Activated naive CD8-positive, alpha-beta T cell treated with anti-CD3 and anti-CD28 coated beads, Interleukin-2, amount 10 ng/mL, durations not matched to agents 7 days and 5 days (primary cell): ENCODE measurements at regions not wholly inside any gene's neighbourhood (a gene's known extent, or its start where the extent isn't known, plus 50 kb on each side); places are given as distances from the start of the nearest gene placed in this dataset.

ENCODE experiments used
- ATAC-seq: fragments of 150-1000 bp; cut with Tn5 transposase; one replicate; pipeline ENCODE4 v1.10.0; 2021; ENCODE audit warnings: low read depth, moderate library complexity
- POLR2A ChIA-PET: fragments of 350-600 bp; sonication (Branson Sonifier 250); formaldehyde crosslinking; loops from one replicate; lab custom pipeline; 2021; ENCODE audit warnings: antibody characterized with exemption; lab: Charles Lee
- DNase-seq: peaks from one replicate; pipeline ENCODE4 v3.0.0; 2021
- H3K27ac Mint-ChIP-seq: one replicate; pipeline ENCODE4 v1.8.0; 2022; ENCODE audit warnings: mild to moderate bottlenecking, mixed read lengths
- H3K27me3 Mint-ChIP-seq: one replicate; pipeline ENCODE4 v1.8.0; 2022; ENCODE audit warnings: mild to moderate bottlenecking, moderate library complexity, mixed read lengths
- H3K36me3 Mint-ChIP-seq: one replicate; pipeline ENCODE4 v1.8.0; 2021; ENCODE audit warnings: mild to moderate bottlenecking, mixed read lengths
- H3K4me1 Mint-ChIP-seq: one replicate; pipeline ENCODE4 v1.8.0; 2021; ENCODE audit warnings: mixed read lengths
- H3K4me3 Mint-ChIP-seq: one replicate; pipeline ENCODE4 v1.8.0; 2022; ENCODE audit warnings: mild to moderate bottlenecking, moderate library complexity, mixed read lengths
- H3K9me3 Mint-ChIP-seq: one replicate; pipeline ENCODE4 v1.8.0; 2021; ENCODE audit warnings: mixed read lengths

DNA sequence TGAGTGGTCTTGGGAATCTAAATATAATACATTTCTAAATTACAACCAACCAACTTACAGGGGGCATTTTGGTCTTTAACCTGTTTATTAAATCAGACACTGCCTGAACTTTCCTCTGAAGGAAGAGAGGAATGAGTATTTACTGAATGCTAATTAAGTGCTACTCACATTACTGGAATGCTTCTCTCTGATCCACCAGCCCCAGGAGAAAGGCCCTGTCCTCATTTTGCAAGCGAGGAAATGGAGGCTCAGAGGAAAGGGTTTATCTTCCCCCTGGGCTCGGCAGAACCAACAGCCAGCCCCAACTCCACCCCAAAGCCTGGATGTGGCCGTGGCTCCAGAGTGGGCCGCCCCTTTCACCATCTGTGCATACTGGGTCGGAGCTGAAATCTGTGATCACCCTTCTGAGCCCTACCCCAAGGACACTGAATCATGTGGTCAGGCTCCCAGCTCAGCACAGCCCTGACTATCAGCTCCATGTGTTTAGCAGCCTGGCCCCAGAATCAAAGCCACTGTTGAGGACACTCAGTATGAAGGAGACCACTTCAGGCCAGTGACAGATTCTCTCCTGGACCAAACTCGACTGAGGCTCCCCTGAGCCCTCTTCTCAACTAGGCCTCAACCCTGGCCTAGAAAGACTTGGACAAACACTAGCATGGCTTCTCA is 56.7 kb upstream of the ENPP6 start:
- DNase-seq, result no peak
- Mint-ChIP-seq H3K27ac (no peak overlapping the region), H3K27me3 (no peaks in the 10 kb centered on the region), H3K36me3 (peaks cover 13% of the 10 kb centered on the region), H3K4me1 (peaks cover 10% of the 10 kb centered on the region), H3K9me3 (peaks cover 10% of the 10 kb centered on the region), H3K4me3 (no peak overlapping the region)
- POLR2A ChIA-PET, result interaction anchor here (1.6 kb wide), 1 partner anchor 460 kb away, joined by 5 read pairs; the partner anchor contains the start of gene CENPU
- ATAC-seq, result no peak

GRCh38 chr4:184273166-184274147 is 55.8 kb upstream of the ENPP6 start:
- no peak for DNase-seq
- peaks cover 8% of the 10 kb centered on the region for H3K9me3 Mint-ChIP-seq
- no peaks in the 10 kb centered on the region for H3K27me3 Mint-ChIP-seq
- POLR2A ChIA-PET, result interaction anchor here (1.6 kb wide), 1 partner anchor 461 kb away, joined by 5 read pairs; the partner anchor contains the start of gene CENPU
- peaks cover 11% of the 10 kb centered on the region for H3K36me3 Mint-ChIP-seq
- H3K27ac Mint-ChIP-seq, result no peak overlapping the region
- no peak overlapping the region for H3K4me3 Mint-ChIP-seq
- no peak for ATAC-seq
- peaks cover 16% of the 10 kb centered on the region for H3K4me1 Mint-ChIP-seq

- ATAC-seq, result no peak
- peaks cover 37% of the 10 kb centered on the region for H3K4me1 Mint-ChIP-seq
- no peak overlapping the region for H3K27ac Mint-ChIP-seq
- DNase-seq, result no peak
- POLR2A ChIA-PET, result interaction anchor here (0.6 to 1.1 kb wide), 2 partner anchors 204 to 522 kb away, joined by 3 to 4 read pairs; partner anchors contain the start of gene IRF2
- H3K27me3 Mint-ChIP-seq, result no peaks in the 10 kb centered on the region
- no peak overlapping the region for H3K4me3 Mint-ChIP-seq
- H3K9me3 Mint-ChIP-seq, result peaks cover 1% of the 10 kb centered on the region
- peaks cover 2% of the 10 kb centered on the region for H3K36me3 Mint-ChIP-seq
These were observed 53.2 kb upstream of the ENPP6 start for GRCh38 chr4:184270808-184271413.

GRCh38 chr4:184269879-184270430 is 52.3 kb upstream of the ENPP6 start:
- Mint-ChIP-seq H3K4me1 (peaks cover 47% of the 10 kb centered on the region), H3K36me3 (peaks cover 2% of the 10 kb centered on the region), H3K9me3 (peaks cover 1% of the 10 kb centered on the region), H3K4me3 (no peak overlapping the region), H3K27me3 (no peaks in the 10 kb centered on the region), H3K27ac (no peak overlapping the region)
- POLR2A ChIA-PET, result interaction anchor here (1.7 to 4.7 kb wide), 4 partner anchors 12 to 379 kb away, joined by 4 to 36 read pairs (median 11); partner anchors contain the start of genes CASP3, IRF2 and PRIMPOL
- no peak for ATAC-seq
- no peak for DNase-seq

- peaks cover 1% of the 10 kb centered on the region for H3K9me3 Mint-ChIP-seq
- peaks cover 52% of the 10 kb centered on the region for H3K4me1 Mint-ChIP-seq
- peak overlapping the region; percentile 89 for H3K4me3 Mint-ChIP-seq
- H3K36me3 Mint-ChIP-seq, result peaks cover 2% of the 10 kb centered on the region
- POLR2A ChIA-PET, result interaction anchor here (0.5 to 4.7 kb wide), 14 partner anchors 11 to 505 kb away, joined by 3 to 36 read pairs (median 4); partner anchors contain the start of genes CASP3, CENPU, IRF2 and PRIMPOL
- ATAC-seq (no peak), DNase-seq (no peak)
- H3K27ac Mint-ChIP-seq, result peak overlapping the region; percentile 97
- no peaks in the 10 kb centered on the region for H3K27me3 Mint-ChIP-seq
These were observed 51.0 kb upstream of the ENPP6 start for GRCh38 chr4:184268584-184269160.

DNA sequence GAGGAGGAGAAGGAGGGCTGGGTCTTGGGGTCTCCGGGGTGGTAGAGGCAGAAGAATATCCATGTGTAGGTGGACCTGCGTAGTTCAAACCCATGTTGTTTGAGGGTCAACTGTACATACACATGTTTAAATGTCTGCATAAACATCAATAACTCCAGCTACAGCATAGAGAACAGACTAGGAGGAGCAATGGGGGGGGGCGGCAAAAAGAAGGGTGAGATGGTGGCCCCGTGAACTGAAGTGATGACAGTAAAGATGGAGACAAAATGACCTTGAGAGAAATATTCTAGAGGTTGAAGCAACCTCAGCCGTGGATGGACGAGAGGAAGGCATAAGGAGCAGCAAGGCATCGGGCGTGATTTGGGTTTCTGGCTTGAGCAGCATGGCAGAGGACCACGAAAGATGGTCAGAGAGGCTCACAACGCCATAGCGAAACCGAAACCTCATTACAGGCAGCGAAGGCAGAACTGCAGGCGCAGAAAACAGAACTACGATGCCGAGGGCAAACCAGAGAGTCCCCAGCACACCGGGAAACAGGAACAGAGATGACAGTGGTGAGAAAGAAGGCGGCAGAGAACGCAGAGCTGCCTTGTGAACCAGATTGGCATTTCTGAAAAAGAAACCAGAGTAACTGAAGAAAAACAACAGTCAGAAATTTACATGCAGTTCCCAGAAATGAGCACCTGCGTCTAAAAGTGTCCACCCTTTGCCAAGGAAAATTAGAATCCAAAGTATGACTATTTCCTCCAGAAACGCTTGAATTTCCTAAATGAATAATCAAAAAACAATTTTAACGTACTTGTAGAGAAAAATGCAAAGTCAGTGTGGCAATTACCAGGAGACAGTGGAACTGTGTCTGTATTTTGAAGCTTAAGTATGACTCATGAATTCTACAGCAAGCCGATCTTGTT is 50.3 kb upstream of the ENPP6 start:
- Mint-ChIP-seq H3K4me1 (peaks cover 54% of the 10 kb centered on the region), H3K9me3 (peaks cover 1% of the 10 kb centered on the region), H3K4me3 (peak overlapping the region; percentile 89), H3K27me3 (peaks cover 1% of the 10 kb centered on the region), H3K27ac (peak overlapping the region; percentile 97), H3K36me3 (peaks cover 2% of the 10 kb centered on the region)
- ATAC-seq, result peak; percentile 87
- POLR2A ChIA-PET, result interaction anchor here (0.5 to 4.7 kb wide), 15 partner anchors 12 to 505 kb away, joined by 3 to 36 read pairs (median 4); partner anchors contain the start of genes CASP3, CENPU, IRF2 and PRIMPOL
- DNase-seq, result peak; percentile 72
